ENCODE measurements at regions not wholly inside any gene's neighbourhood (a gene's known extent, or its start where the extent isn't known, plus 50 kb on each side); places are given as distances from the start of the nearest gene placed in this dataset.

GRCh38 chr15:93881310-93881709 lies 350.1 kb upstream of the MCTP2 start:
- no peak for TF ChIP-seq CREB5 (CRISPR knock-in tag; IDR thresholded peaks at IDR 0.05; ENCODE audit: low read depth)
- no peak for TF ChIP-seq POU6F1 (CRISPR knock-in tag; IDR thresholded peaks at IDR 0.05; ENCODE audit: borderline replicate concordance, low read depth)
- no peak for TF ChIP-seq TOX (CRISPR knock-in tag; IDR thresholded peaks at IDR 0.05; ENCODE audit: borderline replicate concordance)
- no peak for TF ChIP-seq GLIS3 (CRISPR knock-in tag; IDR thresholded peaks at IDR 0.05)
- TF ChIP-seq RARB (CRISPR knock-in tag; IDR thresholded peaks at IDR 0.05): no peak
- TF ChIP-seq ARNTL (CRISPR knock-in tag; IDR thresholded peaks at IDR 0.05; ENCODE audit: borderline replicate concordance, low read depth): no peak
- no peak for ATAC-seq

- no peak for ATAC-seq
- TF ChIP-seq TCF4 (CRISPR knock-in tag; IDR thresholded peaks at IDR 0.05; ENCODE audit: borderline replicate concordance) (no peak), RARB (CRISPR knock-in tag; IDR thresholded peaks at IDR 0.05) (no peak), ZNF70 (CRISPR knock-in tag; IDR thresholded peaks at IDR 0.05) (no peak), TSHZ2 (CRISPR knock-in tag; IDR thresholded peaks at IDR 0.05) (no peak)
Measured at GRCh38 chr15:93880358-93880757, 351.0 kb upstream of the MCTP2 start.

- TF ChIP-seq ARNTL (CRISPR knock-in tag; IDR thresholded peaks at IDR 0.05; ENCODE audit: borderline replicate concordance, low read depth) (no peak), SNAI2 (CRISPR knock-in tag; IDR thresholded peaks at IDR 0.05) (no peak), GLIS3 (CRISPR knock-in tag; IDR thresholded peaks at IDR 0.05) (no peak), TSHZ2 (CRISPR knock-in tag; IDR thresholded peaks at IDR 0.05) (no peak), TCF4 (CRISPR knock-in tag; IDR thresholded peaks at IDR 0.05; ENCODE audit: borderline replicate concordance) (no peak), ZFP30 (CRISPR knock-in tag; IDR thresholded peaks at IDR 0.05) (no peak), CSDC2 (CRISPR knock-in tag; IDR thresholded peaks at IDR 0.05) (no peak), PPARA (CRISPR knock-in tag; IDR thresholded peaks at IDR 0.05; ENCODE audit: borderline replicate concordance) (no peak)
- ATAC-seq: no peak
Measured at GRCh38 chr15:93870583-93870982, 360.8 kb upstream of the MCTP2 start.

GRCh38 chr15:93866948-93867347 lies 364.4 kb upstream of the MCTP2 start:
- no peak for TF ChIP-seq ZC3H10 (CRISPR knock-in tag; IDR thresholded peaks at IDR 0.05)
- TF ChIP-seq TCF4 (CRISPR knock-in tag; IDR thresholded peaks at IDR 0.05; ENCODE audit: borderline replicate concordance): peak; percentile 54; the same call in 1 of the 2 replicates
- TF ChIP-seq OSR1 (CRISPR knock-in tag; IDR thresholded peaks at IDR 0.05): no peak
- ATAC-seq: no peak

GRCh38 chr15:93866476-93866875 lies 364.9 kb upstream of the MCTP2 start:
- TF ChIP-seq ZNF70 (CRISPR knock-in tag; IDR thresholded peaks at IDR 0.05): no peak
- no peak for TF ChIP-seq ESRRG (CRISPR knock-in tag; IDR thresholded peaks at IDR 0.05)
- TF ChIP-seq ZC3H10 (CRISPR knock-in tag; IDR thresholded peaks at IDR 0.05): no peak
- TF ChIP-seq ARNTL (CRISPR knock-in tag; IDR thresholded peaks at IDR 0.05; ENCODE audit: borderline replicate concordance, low read depth): no peak
- TF ChIP-seq CSRNP3 (CRISPR knock-in tag; IDR thresholded peaks at IDR 0.05): no peak
- no peak for TF ChIP-seq PPARA (CRISPR knock-in tag; IDR thresholded peaks at IDR 0.05; ENCODE audit: borderline replicate concordance)
- TF ChIP-seq ZFP30 (CRISPR knock-in tag; IDR thresholded peaks at IDR 0.05): no peak
- no peak for TF ChIP-seq TOX (CRISPR knock-in tag; IDR thresholded peaks at IDR 0.05; ENCODE audit: borderline replicate concordance)
- TF ChIP-seq ZNF8 (CRISPR knock-in tag; IDR thresholded peaks at IDR 0.05): no peak
- ATAC-seq: no peak
